DOHH2 (cell line): ENCODE measurements at regions not wholly inside any gene's neighbourhood (a gene's known extent, or its start where the extent isn't known, plus 50 kb on each side); places are given as distances from the start of the nearest gene placed in this dataset.

Source experiments
- EZH2phosphoT487 ChIP-seq: fragments of 200-600 bp; sonication (generic); IDR thresholded peaks from 2 replicates; pipeline ENCODE4 v1.6.1; 2017; ENCODE audit warnings: borderline replicate concordance, mild to moderate bottlenecking, antibody characterized with exemption, low read length, moderate library complexity, mixed read lengths
- TF ChIP-seq, protein P1 (sequence below): fragments of 200-600 bp; sonication (generic); IDR thresholded peaks from one replicate; pipeline ENCODE4 v1.5.1; 2014; ENCODE audit warnings: antibody characterized with exemption, mild to moderate bottlenecking, low read depth, low read length; ENCODE audit not compliant: poor library complexity, severe bottlenecking

DNA sequence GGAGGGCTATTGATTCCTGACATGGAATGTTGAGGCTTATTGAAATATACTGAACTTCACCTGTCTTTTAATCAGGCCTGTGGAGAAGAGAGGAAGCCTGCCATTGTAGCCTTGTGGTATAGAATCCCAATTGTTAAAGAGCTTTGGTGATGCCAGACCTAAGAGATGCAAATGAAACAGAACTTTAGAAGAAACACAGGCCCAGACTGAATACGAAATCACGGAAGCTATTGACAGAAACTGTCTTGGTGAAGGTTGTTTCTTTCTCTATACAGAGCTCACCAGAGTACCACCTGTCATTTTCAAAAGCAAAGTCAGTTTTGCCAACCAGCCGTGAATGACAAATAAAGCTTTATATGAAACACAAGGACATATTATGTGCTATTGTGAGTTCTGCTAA lies 660.3 kb downstream of the ISL1 start:
- TF ChIP-seq, protein P1, sequence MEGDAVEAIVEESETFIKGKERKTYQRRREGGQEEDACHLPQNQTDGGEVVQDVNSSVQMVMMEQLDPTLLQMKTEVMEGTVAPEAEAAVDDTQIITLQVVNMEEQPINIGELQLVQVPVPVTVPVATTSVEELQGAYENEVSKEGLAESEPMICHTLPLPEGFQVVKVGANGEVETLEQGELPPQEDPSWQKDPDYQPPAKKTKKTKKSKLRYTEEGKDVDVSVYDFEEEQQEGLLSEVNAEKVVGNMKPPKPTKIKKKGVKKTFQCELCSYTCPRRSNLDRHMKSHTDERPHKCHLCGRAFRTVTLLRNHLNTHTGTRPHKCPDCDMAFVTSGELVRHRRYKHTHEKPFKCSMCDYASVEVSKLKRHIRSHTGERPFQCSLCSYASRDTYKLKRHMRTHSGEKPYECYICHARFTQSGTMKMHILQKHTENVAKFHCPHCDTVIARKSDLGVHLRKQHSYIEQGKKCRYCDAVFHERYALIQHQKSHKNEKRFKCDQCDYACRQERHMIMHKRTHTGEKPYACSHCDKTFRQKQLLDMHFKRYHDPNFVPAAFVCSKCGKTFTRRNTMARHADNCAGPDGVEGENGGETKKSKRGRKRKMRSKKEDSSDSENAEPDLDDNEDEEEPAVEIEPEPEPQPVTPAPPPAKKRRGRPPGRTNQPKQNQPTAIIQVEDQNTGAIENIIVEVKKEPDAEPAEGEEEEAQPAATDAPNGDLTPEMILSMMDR = no peak
- TF ChIP-seq EZH2phosphoT487 = no peak
